SIG-M5 (cell line): ENCODE measurements at regions not wholly inside any gene's neighbourhood (a gene's known extent, or its start where the extent isn't known, plus 50 kb on each side); places are given as distances from the start of the nearest gene placed in this dataset.
"Not testable (repeated sequence)": the region's sequence is repeated elsewhere in the genome, so short reads cannot be mapped to it uniquely, and the experiment has no call there.

Experiments
- DNase-seq: peaks from one replicate; lab custom pipeline; 2025; lab: John Stamatoyannopoulos, UW

- DNase-seq = no peak
Observed at GRCh38 chr1:213585402-213585801, 402.4 kb upstream of the PROX1 start.

DNA sequence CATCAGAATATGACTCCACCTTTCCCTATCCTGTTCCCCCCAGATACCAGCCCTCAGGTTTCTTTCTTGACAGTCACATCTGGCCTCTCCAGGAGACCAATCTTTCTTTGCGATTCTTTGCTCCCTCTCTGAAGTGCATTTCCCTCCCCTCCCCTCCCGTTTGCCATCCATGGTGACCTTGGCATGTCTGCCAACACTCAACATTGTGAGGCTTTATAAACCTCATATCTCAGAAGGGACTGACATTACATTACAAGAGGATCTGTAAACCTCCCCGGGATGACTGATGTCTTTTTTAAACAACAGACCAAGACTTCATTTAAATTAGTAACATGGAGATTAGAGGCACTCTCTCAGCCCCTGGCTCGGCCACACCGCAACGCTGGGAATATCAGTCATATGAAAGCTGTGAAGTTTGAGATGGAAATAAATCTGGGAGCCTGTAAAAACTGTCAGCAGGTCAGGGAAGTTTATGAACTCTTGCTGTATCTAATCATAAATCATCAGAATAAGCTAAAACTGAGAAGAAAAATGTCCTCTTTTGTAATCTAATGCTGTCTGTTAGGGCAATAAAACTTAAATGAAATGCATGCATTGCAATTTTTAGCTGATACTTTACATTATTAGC lies 401.7 kb upstream of the PROX1 start:
- DNase-seq = no peak

DNA sequence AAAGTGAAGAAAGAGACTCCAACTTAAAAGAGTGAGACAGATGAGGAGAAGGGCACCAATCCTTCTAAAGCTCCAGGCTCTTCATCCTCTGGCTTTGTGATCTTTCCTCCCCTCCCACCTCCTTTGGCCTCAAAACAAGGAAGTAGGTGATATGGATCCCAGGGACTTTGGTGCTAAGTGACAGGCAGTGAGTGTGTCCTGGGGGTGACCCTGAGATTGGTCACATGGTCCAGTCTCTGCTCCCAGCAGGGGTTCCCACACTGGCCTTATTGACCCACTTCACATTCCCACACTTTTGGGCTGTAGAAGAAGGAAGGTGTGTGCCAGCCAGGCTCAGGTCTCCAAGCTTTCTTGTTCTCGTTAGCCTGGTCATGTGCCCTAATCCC lies 401.2 kb upstream of the PROX1 start:
- DNase-seq = no peak

DNA sequence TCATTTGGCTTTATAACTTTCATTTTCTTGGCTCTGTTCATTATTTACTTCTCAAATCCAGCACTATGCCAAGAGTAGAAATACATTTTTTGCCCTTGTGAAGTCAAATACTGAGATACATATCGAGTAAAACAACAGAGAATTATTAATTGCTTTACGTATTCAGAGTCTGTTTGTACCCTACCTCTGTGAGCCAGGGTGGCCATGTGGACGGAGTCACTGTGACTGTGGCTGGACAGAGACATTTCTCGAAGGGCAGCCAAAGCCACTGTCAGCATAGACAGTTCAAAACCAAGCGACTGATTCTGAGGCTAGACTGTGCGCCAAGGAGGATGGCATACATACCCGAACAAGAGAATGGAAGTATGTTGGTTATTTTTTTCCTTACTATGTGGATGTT lies 391.0 kb upstream of the PROX1 start:
- DNase-seq = no peak

GRCh38 chr1:213598263-213598662 lies 389.5 kb upstream of the PROX1 start:
- DNase-seq = no peak

DNA sequence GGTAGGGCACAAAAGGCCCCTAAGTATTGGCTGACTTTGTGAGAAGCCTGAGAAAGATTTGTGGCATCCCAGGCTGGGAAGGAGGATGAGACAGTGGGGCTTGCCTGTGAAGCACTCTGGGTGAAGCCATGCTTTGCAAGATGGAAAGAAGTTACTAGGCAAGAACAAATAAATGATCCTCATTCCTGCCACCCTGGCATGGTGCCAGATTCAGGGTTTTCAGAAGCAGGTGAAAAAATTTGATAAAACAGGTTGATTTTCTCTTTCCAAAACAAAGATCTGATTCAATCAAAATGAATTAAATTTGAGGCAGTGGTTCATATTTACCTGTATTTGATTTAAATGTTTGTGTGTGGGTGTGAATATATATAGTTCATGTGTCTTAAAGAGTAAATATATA lies 386.9 kb upstream of the PROX1 start:
- no peak for DNase-seq

GRCh38 chr1:213601705-213602104 lies 386.1 kb upstream of the PROX1 start:
- not testable (repeated sequence) for DNase-seq

DNA sequence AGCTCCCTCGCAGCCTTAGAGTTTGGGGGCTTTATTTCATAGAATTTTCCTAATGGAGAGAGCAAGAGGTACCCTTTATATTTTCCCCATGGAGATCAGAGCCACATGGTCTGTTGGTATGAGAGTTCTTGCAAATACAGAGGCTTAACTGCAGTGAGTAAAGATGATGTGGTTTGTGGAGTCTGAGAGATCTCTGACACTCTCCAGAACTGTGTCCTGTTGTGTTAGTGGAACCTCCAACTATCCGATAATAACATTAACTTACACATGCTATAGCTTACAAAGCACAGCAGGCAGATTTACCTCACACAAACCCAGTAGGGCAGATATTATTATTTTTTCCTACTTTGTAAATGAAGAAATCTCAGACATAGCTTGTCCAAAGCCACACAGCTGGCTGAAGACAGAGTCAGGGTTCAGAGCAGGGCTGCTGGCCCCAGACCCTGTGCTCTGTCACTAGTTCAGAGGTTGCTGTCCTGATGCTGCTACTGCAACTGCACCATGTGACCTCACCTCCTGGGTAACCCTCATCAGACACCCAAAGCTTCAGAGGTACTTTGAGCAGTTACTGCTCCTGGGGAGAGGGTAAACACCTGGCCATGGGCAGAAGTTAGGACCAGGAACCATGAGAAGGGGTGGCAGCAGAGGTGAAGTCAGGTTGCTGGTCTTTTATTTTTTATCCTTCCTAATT lies 384.8 kb upstream of the PROX1 start:
- DNase-seq = no peak

DNA sequence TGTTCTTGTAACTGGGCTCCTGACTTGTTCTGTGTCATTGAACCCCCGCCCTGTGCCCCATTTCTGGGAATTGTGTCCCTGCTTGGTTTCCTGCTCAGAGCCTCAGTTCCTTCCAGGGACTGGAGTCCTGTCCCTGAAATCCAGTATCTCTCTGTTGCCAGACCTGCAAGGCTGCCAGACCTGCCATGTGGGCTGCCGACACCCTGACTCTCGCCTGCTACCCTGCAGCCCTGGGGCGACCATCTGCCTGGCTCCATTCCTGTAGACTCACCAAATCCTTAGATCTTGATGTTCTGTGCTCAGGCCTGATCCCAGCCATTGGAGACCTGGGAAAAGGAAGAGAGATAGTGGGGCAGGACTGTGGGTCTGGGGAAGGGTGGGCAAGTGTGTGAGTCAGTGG lies 383.3 kb upstream of the PROX1 start:
- no peak for DNase-seq

DNA sequence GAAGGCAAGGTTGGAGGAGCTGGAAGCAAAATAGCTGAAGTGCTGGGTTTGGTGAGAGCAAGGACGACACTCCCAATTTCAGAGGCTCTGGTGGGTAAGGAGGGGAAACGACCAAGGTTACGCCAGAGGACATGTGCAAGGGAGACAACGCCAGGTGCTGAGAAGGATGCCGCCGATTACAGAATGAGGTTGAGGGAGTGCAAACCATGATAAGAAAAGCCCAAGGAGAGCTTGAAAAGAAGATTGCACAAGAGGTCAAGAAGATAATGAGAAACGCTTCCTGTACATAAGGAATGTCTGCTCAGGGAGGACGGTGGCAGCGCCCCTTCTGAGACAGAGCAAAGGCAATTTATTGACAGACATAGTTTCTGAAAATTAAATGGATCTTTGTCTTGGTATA lies 382.0 kb upstream of the PROX1 start:
- no peak for DNase-seq

DNA sequence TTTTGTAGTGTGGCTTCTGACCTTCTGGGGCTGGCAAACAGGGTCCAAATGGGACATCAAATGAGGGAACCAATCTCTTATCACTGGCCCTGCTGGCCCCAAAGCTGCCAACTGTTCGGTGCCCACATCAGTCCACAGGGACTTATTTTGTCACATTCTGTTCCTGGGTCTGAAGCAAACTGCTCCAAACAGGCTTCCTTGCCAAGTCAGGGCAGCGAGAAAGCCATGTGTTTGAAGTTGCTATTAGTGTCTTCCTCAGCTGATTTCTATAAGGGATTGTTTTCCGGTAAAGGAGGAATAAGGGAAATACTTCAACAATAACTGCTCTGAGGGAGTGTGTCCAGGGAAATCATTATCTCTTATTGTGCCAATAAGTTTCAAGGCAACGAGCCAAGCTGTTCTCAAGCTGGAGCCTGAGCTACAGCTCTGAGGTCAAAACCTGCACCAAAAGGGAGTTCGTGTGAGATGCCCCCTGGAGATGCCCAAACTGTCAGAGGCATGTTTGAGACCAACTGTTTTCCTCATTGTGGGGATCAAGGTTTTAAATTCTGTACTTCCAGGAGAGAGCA lies 381.4 kb upstream of the PROX1 start:
- DNase-seq = no peak

GRCh38 chr1:213613549-213613948 lies 374.2 kb upstream of the PROX1 start:
- DNase-seq = no peak

DNA sequence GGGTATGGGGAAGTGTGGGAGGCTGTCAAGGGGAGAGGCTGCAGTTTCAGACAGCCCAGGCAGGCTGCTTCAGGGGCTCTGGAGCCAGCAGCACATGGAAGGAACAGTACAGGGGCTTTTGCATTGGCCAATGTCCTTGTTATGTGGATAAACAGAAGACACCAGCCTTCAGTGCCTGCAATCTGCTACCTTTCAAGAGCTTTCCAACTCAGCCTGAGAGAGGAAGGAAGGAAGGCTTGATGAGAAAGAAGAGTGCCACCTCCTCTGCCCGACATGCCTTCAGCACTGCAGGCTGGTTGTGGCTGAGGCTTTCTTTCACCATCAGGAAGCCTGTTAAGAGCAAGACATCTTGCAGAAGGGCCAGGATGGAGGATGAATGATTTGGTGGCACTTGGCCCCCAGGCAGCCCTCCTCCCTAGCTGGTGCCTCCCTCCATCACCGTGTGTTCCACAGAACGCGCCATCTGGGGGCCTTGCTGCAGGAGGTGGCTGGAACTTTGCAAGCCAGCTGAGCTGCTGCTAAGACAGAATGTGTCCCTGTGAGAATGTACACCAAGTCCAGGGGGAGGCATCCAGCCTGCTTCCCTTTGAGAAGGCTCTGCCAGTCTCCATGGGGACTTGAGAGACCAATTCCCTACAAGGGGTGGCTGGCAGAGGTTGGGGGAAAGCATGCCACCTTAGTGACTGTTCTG lies 372.4 kb upstream of the PROX1 start:
- no peak for DNase-seq

DNA sequence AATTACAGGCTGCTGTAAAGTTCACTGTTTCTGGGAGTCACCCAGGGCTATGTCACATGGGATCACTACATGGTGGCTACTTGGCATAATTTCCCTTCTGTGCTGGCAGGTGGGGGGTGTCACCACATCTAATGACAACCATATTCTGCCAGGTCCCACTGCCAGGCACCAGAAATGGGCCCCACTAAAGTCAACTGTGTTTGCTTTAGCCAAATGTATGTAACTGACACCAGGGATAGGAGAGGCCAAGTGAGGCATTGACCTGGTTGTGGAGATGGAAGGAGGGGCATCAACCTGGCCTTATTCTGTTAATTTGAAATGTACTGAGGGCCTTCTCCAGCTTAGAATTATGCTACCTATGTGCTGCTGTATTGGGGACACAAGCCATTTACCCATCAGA lies 370.6 kb upstream of the PROX1 start:
- DNase-seq = no peak

- DNase-seq = no peak
Observed at GRCh38 chr1:213618094-213618493, 369.7 kb upstream of the PROX1 start.

GRCh38 chr1:213619026-213619425 lies 368.7 kb upstream of the PROX1 start:
- no peak for DNase-seq

DNA sequence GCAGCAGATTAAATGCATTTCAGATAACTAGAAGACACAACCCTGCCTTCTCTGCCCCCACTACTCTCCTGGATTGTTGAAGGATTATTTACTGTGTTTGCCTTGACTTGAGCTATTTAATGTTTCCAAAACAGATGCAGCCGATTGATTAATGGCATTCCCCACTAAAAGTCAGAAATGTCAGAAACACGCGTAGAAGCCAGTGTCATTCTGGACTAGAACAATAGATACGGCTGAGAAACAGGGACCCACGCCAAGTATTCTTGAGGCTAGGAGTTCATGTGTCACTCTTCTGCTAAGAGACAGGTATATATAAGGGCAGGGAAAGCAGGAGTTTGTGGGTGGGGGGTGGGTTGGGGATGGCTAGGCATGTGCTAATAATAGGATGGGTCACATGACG lies 366.7 kb upstream of the PROX1 start:
- no peak for DNase-seq

GRCh38 chr1:213622365-213623063 lies 365.3 kb upstream of the PROX1 start:
- DNase-seq = no peak

- DNase-seq = no peak
Observed at GRCh38 chr1:213623064-213623581, 364.6 kb upstream of the PROX1 start.

DNA sequence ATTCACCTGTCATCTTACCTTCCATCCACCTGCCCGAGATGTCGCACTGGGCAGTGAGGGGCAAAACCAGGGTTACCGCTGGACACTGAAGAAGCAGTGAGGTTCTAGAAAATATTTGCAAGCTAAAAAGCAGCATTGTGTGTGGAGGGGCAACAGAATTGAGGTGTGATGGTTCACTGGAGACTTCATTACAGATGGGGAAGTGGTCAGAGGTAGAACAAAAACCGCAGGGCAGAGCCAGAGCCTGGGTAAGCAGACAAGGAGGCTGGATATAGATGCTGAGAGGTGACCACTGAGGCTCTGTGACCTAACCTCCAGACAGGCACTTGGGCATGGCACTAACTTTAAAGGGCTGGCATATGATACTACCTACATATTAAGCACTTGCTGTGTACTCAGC lies 363.9 kb upstream of the PROX1 start:
- DNase-seq = no peak

- not testable (repeated sequence) for DNase-seq
Observed at GRCh38 chr1:213636778-213637177, 351.0 kb upstream of the PROX1 start.

GRCh38 chr1:213641312-213641711 lies 346.5 kb upstream of the PROX1 start:
- DNase-seq = no peak
